Neural progenitor cell (in vitro differentiated cells): ENCODE measurements at regions not wholly inside any gene's neighbourhood (a gene's known extent, or its start where the extent isn't known, plus 50 kb on each side); places are given as distances from the start of the nearest gene placed in this dataset.

Source experiments
- EZH2 ChIP-seq: fragments of 200-600 bp; sonication (generic); IDR thresholded peaks from 2 replicates; pipeline ENCODE4 v1.6.1; 2017; ENCODE audit warnings: antibody characterized with exemption, mild to moderate bottlenecking, moderate library complexity
- TF ChIP-seq, protein P1 (sequence below): fragments of 200-600 bp; sonication (generic); IDR thresholded peaks from 2 replicates; pipeline ENCODE4 v1.5.1; 2017; ENCODE audit warnings: antibody characterized with exemption, mild to moderate bottlenecking

GRCh38 chr11:105321696-105322095, 182.1 kb upstream of the CARD18 start:
- TF ChIP-seq, protein P1, sequence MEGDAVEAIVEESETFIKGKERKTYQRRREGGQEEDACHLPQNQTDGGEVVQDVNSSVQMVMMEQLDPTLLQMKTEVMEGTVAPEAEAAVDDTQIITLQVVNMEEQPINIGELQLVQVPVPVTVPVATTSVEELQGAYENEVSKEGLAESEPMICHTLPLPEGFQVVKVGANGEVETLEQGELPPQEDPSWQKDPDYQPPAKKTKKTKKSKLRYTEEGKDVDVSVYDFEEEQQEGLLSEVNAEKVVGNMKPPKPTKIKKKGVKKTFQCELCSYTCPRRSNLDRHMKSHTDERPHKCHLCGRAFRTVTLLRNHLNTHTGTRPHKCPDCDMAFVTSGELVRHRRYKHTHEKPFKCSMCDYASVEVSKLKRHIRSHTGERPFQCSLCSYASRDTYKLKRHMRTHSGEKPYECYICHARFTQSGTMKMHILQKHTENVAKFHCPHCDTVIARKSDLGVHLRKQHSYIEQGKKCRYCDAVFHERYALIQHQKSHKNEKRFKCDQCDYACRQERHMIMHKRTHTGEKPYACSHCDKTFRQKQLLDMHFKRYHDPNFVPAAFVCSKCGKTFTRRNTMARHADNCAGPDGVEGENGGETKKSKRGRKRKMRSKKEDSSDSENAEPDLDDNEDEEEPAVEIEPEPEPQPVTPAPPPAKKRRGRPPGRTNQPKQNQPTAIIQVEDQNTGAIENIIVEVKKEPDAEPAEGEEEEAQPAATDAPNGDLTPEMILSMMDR = no peak
- no peak for TF ChIP-seq EZH2
